ENCODE measurements at regions not wholly inside any gene's neighbourhood (a gene's known extent, or its start where the extent isn't known, plus 50 kb on each side); places are given as distances from the start of the nearest gene placed in this dataset.

DNA sequence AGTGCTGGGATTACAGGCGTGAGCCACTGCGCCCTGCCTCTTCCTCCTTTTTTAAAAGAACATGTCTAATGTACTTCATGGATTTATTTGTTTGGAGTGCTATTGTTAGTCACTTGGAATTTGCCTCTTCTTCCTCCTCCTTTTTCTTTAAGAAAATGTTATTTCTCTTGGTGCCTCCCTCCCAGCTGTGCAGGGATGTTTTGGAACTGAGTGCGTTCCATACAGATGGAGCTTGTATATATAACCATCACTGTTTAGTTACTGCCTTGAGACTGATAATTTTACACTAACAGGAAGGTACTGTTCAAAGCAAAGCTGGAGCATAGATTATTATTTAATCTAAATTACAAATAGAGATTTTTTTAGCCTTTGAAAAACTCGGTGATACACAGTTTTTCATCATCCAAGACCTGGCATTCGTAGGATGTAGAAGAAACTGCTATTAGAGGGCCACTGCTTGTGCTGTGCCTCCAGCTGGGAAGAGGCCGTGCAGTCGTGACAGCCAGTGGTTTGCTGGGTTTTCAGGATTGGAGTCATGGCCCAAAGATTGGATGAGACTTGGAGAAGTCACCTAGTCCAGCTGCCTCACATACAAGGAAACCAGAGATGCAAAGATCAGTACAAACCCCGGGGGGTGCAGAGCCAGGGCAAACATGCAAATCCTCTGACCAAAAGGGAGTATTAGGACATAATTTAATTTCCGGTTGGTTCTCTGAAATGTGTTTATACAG lies 123.1 kb downstream of the PLEKHG1 start:
- TF ChIP-seq, protein P1, sequence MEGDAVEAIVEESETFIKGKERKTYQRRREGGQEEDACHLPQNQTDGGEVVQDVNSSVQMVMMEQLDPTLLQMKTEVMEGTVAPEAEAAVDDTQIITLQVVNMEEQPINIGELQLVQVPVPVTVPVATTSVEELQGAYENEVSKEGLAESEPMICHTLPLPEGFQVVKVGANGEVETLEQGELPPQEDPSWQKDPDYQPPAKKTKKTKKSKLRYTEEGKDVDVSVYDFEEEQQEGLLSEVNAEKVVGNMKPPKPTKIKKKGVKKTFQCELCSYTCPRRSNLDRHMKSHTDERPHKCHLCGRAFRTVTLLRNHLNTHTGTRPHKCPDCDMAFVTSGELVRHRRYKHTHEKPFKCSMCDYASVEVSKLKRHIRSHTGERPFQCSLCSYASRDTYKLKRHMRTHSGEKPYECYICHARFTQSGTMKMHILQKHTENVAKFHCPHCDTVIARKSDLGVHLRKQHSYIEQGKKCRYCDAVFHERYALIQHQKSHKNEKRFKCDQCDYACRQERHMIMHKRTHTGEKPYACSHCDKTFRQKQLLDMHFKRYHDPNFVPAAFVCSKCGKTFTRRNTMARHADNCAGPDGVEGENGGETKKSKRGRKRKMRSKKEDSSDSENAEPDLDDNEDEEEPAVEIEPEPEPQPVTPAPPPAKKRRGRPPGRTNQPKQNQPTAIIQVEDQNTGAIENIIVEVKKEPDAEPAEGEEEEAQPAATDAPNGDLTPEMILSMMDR (IDR thresholded peaks at IDR 0.05; ENCODE audit: insufficient read depth, low read length), result no peak
- no peak overlapping the region for H3K4me3 ChIP-seq (ENCODE audit: low read depth, low read length)
- no peak for DNase-seq (ENCODE audit: low read depth)

DNA sequence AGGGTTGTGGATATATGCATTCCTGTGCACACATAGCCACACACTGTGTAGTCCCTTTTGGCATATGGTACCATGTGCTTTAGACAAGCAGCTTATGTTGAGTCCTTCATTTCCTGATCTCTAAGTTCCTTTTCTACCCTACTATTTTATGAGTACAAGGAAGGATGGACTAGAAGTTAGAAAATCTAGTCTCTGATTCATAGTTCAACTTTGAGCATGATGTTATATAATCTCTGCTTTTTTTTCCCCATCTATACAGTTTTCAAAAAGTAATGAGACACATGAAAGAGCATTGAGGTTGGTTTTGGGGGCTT lies 123.6 kb downstream of the PLEKHG1 start:
- TF ChIP-seq, protein P1 (IDR thresholded peaks at IDR 0.05; ENCODE audit: insufficient read depth, low read length), result no peak
- H3K4me3 ChIP-seq (ENCODE audit: low read depth, low read length), result no peak overlapping the region
- no peak for DNase-seq (ENCODE audit: low read depth)

DNA sequence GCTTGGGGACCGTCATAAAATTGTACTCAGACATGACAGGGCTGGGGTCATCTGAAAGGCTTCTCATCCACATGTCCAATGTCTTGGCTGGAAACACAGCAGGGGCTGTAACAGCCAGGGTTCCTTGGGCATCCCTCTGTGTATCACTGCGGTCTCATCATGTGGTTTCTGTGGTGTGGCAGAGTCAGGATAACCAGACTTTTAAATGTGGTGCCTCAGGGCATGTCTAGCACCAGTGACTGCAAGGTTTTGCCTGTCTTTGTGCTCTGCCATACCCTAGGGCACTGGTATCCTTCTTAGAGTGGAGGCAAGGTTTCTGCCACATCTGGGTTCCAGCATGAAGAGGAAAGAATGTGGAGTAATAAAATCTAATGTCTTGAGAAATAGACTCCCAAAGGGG lies 124.2 kb downstream of the PLEKHG1 start:
- no peak overlapping the region for H3K4me3 ChIP-seq (ENCODE audit: low read depth, low read length)
- TF ChIP-seq, protein P1 (IDR thresholded peaks at IDR 0.05; ENCODE audit: insufficient read depth, low read length), result no peak
- DNase-seq (ENCODE audit: low read depth), result no peak

DNA sequence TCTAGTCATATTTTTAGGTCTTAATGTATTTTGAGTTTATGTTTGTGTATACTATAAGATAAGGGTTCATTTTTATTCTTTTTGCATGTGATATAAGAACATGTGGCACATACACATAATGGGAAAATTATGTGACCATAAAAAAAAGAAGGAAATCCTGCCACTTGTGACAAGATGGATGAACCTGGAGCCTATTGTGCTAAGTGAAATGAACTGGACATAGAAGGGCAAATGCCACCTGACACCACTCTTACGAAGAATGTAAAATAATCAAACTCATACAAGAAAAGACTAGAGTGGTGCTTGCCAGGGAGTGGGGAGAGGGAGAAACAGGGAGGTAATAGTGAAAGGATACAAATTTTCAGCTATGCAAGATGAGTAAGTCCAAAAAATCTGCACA lies 126.1 kb downstream of the PLEKHG1 start:
- DNase-seq (ENCODE audit: low read depth), result no peak
- no peak overlapping the region for H3K4me3 ChIP-seq (ENCODE audit: low read depth, low read length)
- TF ChIP-seq, protein P1 (IDR thresholded peaks at IDR 0.05; ENCODE audit: insufficient read depth, low read length), result no peak

DNA sequence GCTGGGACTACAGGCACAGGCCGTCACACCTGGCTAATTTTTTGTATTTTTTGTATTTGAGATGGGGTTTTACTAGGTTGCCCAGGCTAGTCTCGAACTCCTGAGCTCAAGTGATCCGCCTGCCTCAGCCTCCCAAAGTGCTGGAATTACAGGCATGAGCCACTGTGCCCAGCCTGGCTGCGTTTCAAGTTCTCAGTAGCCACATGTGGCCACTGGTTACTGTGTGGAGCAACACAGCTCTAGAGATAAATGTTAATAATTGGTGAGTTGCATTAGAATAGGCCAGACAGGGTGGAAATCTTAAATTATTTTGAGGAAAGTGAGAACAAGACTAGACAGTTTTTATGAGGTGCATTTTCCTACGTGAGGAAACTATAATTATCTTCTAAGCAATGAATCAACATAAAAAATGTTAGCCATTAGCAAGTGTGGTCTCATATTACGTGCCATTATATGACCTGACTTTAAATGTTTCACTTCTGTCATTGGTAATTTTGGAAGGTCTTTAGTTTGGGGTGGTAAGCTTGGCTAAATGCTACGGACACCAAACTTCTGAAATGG lies 129.6 kb downstream of the PLEKHG1 start:
- no peak overlapping the region for H3K4me3 ChIP-seq (ENCODE audit: low read depth, low read length)

DNA sequence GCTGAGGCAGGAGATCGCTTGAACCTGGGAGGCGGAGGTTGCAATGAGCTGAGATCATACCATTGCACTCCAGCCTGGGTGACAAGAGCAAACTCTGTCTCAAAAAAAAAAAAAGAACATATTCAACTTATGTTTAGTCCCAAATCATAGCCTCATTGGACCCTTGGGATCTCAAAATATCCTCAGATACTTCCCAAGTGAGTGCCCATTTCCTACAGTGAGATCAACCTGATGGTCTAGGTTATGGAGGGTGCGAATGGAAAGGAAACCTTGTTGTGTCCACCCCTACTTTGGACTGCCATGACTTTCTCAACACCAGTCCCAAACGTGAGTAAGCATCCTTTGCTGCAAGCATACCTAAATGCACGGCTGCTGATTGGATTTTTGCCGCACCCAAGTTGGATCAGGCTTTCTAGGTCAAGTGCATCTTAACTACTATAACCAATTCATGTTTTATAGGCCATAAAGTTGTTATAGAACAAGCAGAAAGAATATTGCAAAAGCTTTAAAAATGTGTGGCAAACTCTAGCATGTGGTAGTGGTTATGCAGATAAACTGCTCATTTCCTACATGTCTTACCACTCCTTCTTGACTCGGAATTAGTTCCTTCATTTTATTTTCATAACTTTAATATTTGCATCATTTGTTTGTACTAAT lies 131.2 kb downstream of the PLEKHG1 start:
- H3K4me3 ChIP-seq (ENCODE audit: low read depth, low read length), result no peak overlapping the region
- TF ChIP-seq, protein P1 (IDR thresholded peaks at IDR 0.05; ENCODE audit: insufficient read depth, low read length), result no peak
- DNase-seq (ENCODE audit: low read depth), result no peak

More for the DNA sequence above, 129.6 kb downstream of the PLEKHG1 start:
- TF ChIP-seq, protein P1 (IDR thresholded peaks at IDR 0.05; ENCODE audit: insufficient read depth, low read length), result no peak
- DNase-seq (ENCODE audit: low read depth), result no peak

Data from fibroblast of the aortic adventitia (primary cell).